Kidney (tissue), 13 donors: ENCODE measurements at regions not wholly inside any gene's neighbourhood (a gene's known extent, or its start where the extent isn't known, plus 50 kb on each side); places are given as distances from the start of the nearest gene placed in this dataset.

Experiments used
- DNase-seq, 5 donors: peaks; one replicate each; pipeline ENCODE4 v3.0.0-alpha.2; 2013 to 2020
- FAIRE-seq: peaks from 2 replicates; lab custom pipeline; 2012; peaks lifted over from hg19 to GRCh38; lab: Jason Lieb, UNC
- H3K27ac ChIP-seq, 2 donors: one replicate each; pipeline ENCODE4 v1.7.0; 2013; ENCODE audit warnings: low read depth in 2 of 2, low read length in 2 of 2, inconsistent platforms in 1 of 2
- H3K27me3 ChIP-seq: one replicate; pipeline ENCODE4 v1.7.1; 2013; ENCODE audit warnings: low read length, inconsistent platforms; ENCODE audit not compliant: control insufficient read depth, insufficient read depth
- H3K36me3 ChIP-seq, 3 donors: one replicate each; pipeline versions ENCODE4 v1.7.0 to v1.7.1; 2013; ENCODE audit warnings: low read length in 3 of 3, control low read depth in 1 of 3, inconsistent platforms in 1 of 3; ENCODE audit not compliant: insufficient read depth in 3 of 3, control insufficient read depth in 2 of 3
- H3K4me1 ChIP-seq, 3 donors: one replicate each; pipeline versions ENCODE4 v1.7.0 to v1.7.1; 2013; ENCODE audit warnings: low read length in 3 of 3, inconsistent platforms in 1 of 3, low read depth in 1 of 3; ENCODE audit not compliant: control insufficient read depth in 2 of 3, insufficient read depth in 2 of 3
- H3K4me3 ChIP-seq, 3 donors: one replicate each; pipeline versions ENCODE4 v1.7.0 to v1.8.1; 2013; ENCODE audit warnings: low read length in 3 of 3, control low read depth in 1 of 3, inconsistent platforms in 1 of 3
- H3K9ac ChIP-seq, 3 donors: one replicate each; pipeline versions ENCODE4 v1.7.0 to v1.7.1; 2013; ENCODE audit warnings: low read length in 3 of 3, control low read depth in 1 of 3, inconsistent platforms in 1 of 3
- H3K9me3 ChIP-seq, 3 donors: one replicate each; pipeline versions ENCODE4 v1.7.0 to v1.7.1; 2013; ENCODE audit warnings: low read length in 3 of 3, control low read depth in 1 of 3, inconsistent platforms in 1 of 3; ENCODE audit not compliant: control insufficient read depth in 2 of 3, insufficient read depth in 1 of 3
- CTCF ChIP-seq: IDR thresholded peaks from 3 replicates; pipeline ENCODE4 v1.5.1; 2012; ENCODE audit warnings: mild to moderate bottlenecking, moderate library complexity, borderline replicate concordance; ENCODE audit not compliant: insufficient read depth; ENCODE audit errors: extremely low read depth
- intact Hi-C: fragments of 100-400 bp; cut with DNase I; formaldehyde crosslinking; loops from one replicate; pipeline ENCODE4 v1.11.1; 2022
- donor health status: control.
- donor health status: control.
- donor health status: control.
- donor health status: control.
- donor health status: control.
- donor health status: DM: yes; HTN: yes; CAD: no.
- donor health status: Normal renal cell carcinoma (clear cell type).

- DNase-seq (no peak), FAIRE-seq (no peak)
- Histone ChIP-seq H3K4me1 (peaks cover 0 to 9% (median 2%) of the 10 kb centered on the region in 3 donors), H3K27ac (no peak overlapping the region), H3K36me3 (no peaks in the 10 kb centered on the region), H3K9ac (no peak overlapping the region), H3K4me3 (no peak overlapping the region), H3K27me3 (no peaks in the 10 kb centered on the region), H3K9me3 (no peaks in the 10 kb centered on the region)
- intact Hi-C loops: no loop called here
- TF ChIP-seq CTCF: no peak
Measured at GRCh38 chr6:14451594-14452374, 334.2 kb downstream of the CD83 start.

GRCh38 chr6:14452567-14453527, 335.3 kb downstream of the CD83 start:
- intact Hi-C loops: no loop called here
- Histone ChIP-seq H3K9ac (no peak overlapping the region), H3K4me1 (peaks cover 0 to 9% (median 2%) of the 10 kb centered on the region in 3 donors), H3K9me3 (no peaks in the 10 kb centered on the region), H3K4me3 (no peak overlapping the region), H3K36me3 (no peaks in the 10 kb centered on the region), H3K27ac (no peak overlapping the region), H3K27me3 (no peaks in the 10 kb centered on the region)
- no peak for DNase-seq
- FAIRE-seq: no peak
- TF ChIP-seq CTCF: no peak

- Histone ChIP-seq H3K27ac (no peak overlapping the region), H3K36me3 (no peaks in the 10 kb centered on the region), H3K4me1 (peaks cover 0 to 9% (median 2%) of the 10 kb centered on the region in 3 donors), H3K9ac (no peak overlapping the region), H3K4me3 (no peak overlapping the region), H3K27me3 (no peaks in the 10 kb centered on the region), H3K9me3 (no peaks in the 10 kb centered on the region)
- intact Hi-C loops: no loop called here
- TF ChIP-seq CTCF: no peak
- no peak for FAIRE-seq
- no peak for DNase-seq
Measured at GRCh38 chr6:14453712-14454472, 336.3 kb downstream of the CD83 start.
